ENCODE measurements at regions not wholly inside any gene's neighbourhood (a gene's known extent, or its start where the extent isn't known, plus 50 kb on each side); places are given as distances from the start of the nearest gene placed in this dataset.
A peak's percentile ranks its signal among the peaks of the same experiment; 100 is the strongest.

GRCh38 chr2:177161741-177162460 lies 50.7 kb upstream of the HNRNPA3 start:
- peak; percentile 24 for DNase-seq
